Activated CD4-positive, alpha-beta T cell treated with anti-CD3 and anti-CD28 coated beads, Interleukin-2, Interleukin-4, amounts not matched to agents 100 ng/mL and 50 ng/mL, durations not matched to agents 16 hours and 8 hours (primary cell): ENCODE measurements at regions not wholly inside any gene's neighbourhood (a gene's known extent, or its start where the extent isn't known, plus 50 kb on each side); places are given as distances from the start of the nearest gene placed in this dataset.

Experiments used
- DNase-seq: peaks from one replicate; pipeline ENCODE4 v3.0.0-alpha.2; 2020; ENCODE audit warnings: low spot score

- no peak for DNase-seq
These were observed 89.8 kb downstream of the PTTG1 start for GRCh38 chr5:160511280-160511929.
